ENCODE measurements at regions not wholly inside any gene's neighbourhood (a gene's known extent, or its start where the extent isn't known, plus 50 kb on each side); places are given as distances from the start of the nearest gene placed in this dataset.

DNA sequence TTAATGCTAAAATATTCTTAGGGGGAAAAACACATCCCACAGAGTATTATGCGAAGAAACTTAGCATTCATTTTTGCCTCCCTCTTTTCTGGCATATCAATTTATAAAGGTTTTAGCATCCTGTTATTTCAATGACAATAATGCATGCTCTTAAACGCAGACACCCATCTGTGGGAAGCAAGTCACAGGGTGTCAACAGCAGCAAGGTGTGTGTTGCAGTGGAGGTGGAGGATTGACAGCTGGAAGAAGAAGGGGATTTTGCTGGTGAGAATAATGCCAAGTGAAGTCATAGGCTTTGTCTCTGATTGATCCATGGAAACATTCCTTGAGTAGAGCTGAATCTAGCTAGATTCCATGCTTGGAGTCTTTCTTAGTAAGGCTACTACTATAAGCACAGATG, 498.1 kb downstream of the NPIPA7 start:
- TF ChIP-seq, protein P1, sequence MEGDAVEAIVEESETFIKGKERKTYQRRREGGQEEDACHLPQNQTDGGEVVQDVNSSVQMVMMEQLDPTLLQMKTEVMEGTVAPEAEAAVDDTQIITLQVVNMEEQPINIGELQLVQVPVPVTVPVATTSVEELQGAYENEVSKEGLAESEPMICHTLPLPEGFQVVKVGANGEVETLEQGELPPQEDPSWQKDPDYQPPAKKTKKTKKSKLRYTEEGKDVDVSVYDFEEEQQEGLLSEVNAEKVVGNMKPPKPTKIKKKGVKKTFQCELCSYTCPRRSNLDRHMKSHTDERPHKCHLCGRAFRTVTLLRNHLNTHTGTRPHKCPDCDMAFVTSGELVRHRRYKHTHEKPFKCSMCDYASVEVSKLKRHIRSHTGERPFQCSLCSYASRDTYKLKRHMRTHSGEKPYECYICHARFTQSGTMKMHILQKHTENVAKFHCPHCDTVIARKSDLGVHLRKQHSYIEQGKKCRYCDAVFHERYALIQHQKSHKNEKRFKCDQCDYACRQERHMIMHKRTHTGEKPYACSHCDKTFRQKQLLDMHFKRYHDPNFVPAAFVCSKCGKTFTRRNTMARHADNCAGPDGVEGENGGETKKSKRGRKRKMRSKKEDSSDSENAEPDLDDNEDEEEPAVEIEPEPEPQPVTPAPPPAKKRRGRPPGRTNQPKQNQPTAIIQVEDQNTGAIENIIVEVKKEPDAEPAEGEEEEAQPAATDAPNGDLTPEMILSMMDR (IDR thresholded peaks at IDR 0.05): no peak
- TF ChIP-seq POLR2A (IDR thresholded peaks at IDR 0.05): no peak
- no peak for TF ChIP-seq POLR2AphosphoS5 (IDR thresholded peaks at IDR 0.05)

Measured in prostate gland (tissue), 2 donors.